ENCODE measurements at regions not wholly inside any gene's neighbourhood (a gene's known extent, or its start where the extent isn't known, plus 50 kb on each side); places are given as distances from the start of the nearest gene placed in this dataset.

GRCh38 chr13:78020861-78021260 lies 102.2 kb upstream of the EDNRB start (continued):
- no peak for TF ChIP-seq ZFX (CRISPR knock-in tag; IDR thresholded peaks at IDR 0.05; ENCODE audit: low read depth)
- TF ChIP-seq HNRNPH1 (optimal IDR thresholded peaks at IDR 0.05; ENCODE audit: low read depth, low read length) = no peak
- TF ChIP-seq GTF2F1 (IDR thresholded peaks at IDR 0.05; ENCODE audit: low read length) = no peak
- no peak for TF ChIP-seq ZNF142 (CRISPR knock-in tag; IDR thresholded peaks at IDR 0.05)
- no peak for TF ChIP-seq ZNF713 (CRISPR knock-in tag; IDR thresholded peaks at IDR 0.05)
- TF ChIP-seq RFX5 (IDR thresholded peaks at IDR 0.05; ENCODE audit: low read depth, low read length) = no peak
- TF ChIP-seq NFATC3 (CRISPR knock-in tag; IDR thresholded peaks at IDR 0.05) = no peak
- no peak for TF ChIP-seq IKZF4 (CRISPR knock-in tag; IDR thresholded peaks at IDR 0.05; ENCODE audit: borderline replicate concordance, low read depth, not compliant biosample characterization)
- TF ChIP-seq IRF9 (CRISPR knock-in tag; IDR thresholded peaks at IDR 0.05; ENCODE audit: borderline replicate concordance) = no peak
- no peak for TF ChIP-seq RBM22 (optimal IDR thresholded peaks at IDR 0.05; ENCODE audit: low read length)
- no peak for TF ChIP-seq MAF1 (CRISPR knock-in tag; IDR thresholded peaks at IDR 0.05; ENCODE audit: borderline replicate concordance)

Measured in HepG2 (cell line).